Body of pancreas (tissue), 4 donors: ENCODE measurements at regions not wholly inside any gene's neighbourhood (a gene's known extent, or its start where the extent isn't known, plus 50 kb on each side); places are given as distances from the start of the nearest gene placed in this dataset.

Source experiments
- POLR2A ChIP-seq, 3 donors: fragments of 450-650 bp; IDR thresholded peaks; one replicate each; pipeline ENCODE4 v1.6.1; 2016; ENCODE audit warnings: antibody characterized with exemption in 3 of 3, mild to moderate bottlenecking in 2 of 3
- TF ChIP-seq, protein P1 (sequence below), 7 experiments: fragments of 450-650 bp in 4 of 7; fragments of 200-600 bp in 3 of 7; sonication (generic) in 3 of 7; IDR thresholded peaks; one replicate each; pipeline ENCODE4 v1.5.1; 2016 to 2019; ENCODE audit warnings: antibody characterized with exemption in 7 of 7

DNA sequence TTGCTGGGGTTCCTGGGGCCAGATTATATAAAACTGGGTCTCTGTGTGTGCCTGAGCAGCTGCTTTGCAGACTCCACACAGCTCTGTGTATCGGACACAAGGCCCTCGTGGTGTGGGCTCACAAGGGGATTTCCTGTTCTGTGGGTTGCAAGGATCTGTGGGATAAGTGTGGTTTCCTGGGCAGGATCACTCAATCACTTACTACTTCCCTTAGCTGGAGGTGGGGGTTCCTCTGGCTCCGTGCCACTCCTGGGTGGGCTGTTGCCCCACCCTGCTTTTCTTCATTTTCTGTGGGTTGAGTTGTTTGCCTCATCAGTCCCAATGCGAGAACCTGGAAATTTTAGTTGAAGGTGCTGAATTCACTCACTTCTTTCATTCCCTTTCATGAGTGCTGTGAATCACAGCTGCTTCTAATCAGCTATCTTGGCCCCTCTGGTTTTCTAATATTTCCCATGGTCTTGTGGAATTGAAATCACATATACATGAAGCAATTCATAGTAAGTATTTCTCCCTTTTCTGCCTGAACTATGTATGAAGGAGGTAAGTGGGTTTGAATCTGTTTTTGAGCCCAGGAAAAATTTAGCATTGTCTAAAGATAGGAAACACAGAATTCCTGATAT, 196.3 kb downstream of the DCDC2C start:
- no peak for TF ChIP-seq POLR2A (IDR thresholded peaks at IDR 0.05)
- TF ChIP-seq, protein P1, sequence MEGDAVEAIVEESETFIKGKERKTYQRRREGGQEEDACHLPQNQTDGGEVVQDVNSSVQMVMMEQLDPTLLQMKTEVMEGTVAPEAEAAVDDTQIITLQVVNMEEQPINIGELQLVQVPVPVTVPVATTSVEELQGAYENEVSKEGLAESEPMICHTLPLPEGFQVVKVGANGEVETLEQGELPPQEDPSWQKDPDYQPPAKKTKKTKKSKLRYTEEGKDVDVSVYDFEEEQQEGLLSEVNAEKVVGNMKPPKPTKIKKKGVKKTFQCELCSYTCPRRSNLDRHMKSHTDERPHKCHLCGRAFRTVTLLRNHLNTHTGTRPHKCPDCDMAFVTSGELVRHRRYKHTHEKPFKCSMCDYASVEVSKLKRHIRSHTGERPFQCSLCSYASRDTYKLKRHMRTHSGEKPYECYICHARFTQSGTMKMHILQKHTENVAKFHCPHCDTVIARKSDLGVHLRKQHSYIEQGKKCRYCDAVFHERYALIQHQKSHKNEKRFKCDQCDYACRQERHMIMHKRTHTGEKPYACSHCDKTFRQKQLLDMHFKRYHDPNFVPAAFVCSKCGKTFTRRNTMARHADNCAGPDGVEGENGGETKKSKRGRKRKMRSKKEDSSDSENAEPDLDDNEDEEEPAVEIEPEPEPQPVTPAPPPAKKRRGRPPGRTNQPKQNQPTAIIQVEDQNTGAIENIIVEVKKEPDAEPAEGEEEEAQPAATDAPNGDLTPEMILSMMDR (IDR thresholded peaks at IDR 0.05): no peak
